ENCODE measurements at regions not wholly inside any gene's neighbourhood (a gene's known extent, or its start where the extent isn't known, plus 50 kb on each side); places are given as distances from the start of the nearest gene placed in this dataset.

DNA sequence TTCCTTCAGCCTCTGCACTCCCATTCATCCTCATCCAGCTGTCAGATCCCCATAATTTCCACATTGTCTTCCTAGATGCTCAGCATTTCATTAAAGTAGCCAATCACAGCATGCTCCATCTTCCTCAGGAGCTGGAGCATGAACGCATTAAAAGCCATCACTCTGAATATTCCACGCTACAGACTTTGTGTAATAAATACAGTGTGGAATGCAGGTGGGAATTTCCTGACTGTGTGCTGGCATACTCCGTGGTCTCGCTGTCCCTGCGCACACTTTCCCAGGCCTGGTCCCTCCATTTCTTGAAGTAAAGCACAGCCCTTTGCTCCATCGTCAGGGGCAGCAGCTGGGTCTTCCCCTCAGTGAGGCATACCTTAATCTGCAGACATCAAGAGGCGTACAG lies 123.7 kb upstream of the NCK2 start:
- no peak for DNase-seq (ENCODE audit: low read depth in 3 of 3)

DNA sequence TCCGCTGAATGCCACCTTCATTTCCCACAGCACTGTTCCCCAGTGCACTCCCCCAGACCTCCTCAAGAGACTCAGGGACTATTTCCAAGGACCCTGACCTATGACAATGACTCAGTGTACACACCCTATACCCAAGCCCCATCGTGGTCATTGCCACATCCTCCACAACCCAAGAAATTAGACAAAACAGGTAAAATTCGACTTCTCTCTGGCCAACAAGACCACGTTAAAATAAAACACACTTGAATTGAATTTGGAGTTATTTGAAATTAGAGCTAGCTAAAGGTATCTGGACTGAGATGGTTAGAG lies 126.4 kb upstream of the NCK2 start:
- DNase-seq (ENCODE audit: low read depth in 3 of 3): no peak

DNA sequence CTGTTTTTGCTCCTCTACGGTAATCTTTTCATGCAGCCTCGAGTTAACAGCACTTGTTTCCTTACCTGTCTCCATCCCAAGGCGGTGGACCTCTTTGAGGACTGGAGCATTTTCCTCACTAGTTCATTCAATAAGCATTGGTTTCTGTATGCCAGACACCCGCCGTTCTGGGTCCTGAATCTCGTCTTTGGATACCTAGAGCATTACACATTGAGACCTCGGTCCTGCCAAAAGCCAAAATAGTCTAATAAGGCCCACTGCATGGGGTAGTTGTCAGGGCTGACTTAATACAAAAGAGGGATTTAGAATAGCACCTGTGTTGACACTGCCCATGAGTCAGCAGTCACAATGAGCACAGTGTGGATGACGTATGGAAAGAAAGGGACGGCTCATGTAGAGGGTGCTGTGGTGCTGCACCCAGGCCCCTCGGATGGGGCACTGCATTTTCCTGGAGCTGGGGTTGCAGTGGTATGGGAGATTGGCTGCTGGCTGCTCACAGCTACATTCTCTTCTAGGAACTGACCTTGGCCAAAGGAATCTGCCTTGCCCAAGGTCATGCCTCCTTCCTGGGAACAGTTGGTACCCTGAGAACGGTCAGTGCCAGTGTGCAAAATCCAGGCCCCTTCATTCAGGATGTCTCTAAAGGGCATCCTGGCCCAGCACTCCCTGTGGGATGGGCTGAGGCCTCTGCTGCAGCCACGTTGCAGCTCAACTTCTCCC lies 126.9 kb upstream of the NCK2 start:
- DNase-seq (ENCODE audit: low read depth in 3 of 3): no peak

- no peak for DNase-seq (ENCODE audit: low read depth in 3 of 3)
Measured at GRCh38 chr2:105615305-105615704, 129.4 kb upstream of the NCK2 start.

- no peak for DNase-seq (ENCODE audit: low read depth in 3 of 3)
Measured at GRCh38 chr2:105611811-105612424, 132.8 kb upstream of the NCK2 start.

GRCh38 chr2:105611333-105611637 lies 133.4 kb upstream of the NCK2 start:
- no peak for DNase-seq (ENCODE audit: low read depth in 3 of 3)

DNA sequence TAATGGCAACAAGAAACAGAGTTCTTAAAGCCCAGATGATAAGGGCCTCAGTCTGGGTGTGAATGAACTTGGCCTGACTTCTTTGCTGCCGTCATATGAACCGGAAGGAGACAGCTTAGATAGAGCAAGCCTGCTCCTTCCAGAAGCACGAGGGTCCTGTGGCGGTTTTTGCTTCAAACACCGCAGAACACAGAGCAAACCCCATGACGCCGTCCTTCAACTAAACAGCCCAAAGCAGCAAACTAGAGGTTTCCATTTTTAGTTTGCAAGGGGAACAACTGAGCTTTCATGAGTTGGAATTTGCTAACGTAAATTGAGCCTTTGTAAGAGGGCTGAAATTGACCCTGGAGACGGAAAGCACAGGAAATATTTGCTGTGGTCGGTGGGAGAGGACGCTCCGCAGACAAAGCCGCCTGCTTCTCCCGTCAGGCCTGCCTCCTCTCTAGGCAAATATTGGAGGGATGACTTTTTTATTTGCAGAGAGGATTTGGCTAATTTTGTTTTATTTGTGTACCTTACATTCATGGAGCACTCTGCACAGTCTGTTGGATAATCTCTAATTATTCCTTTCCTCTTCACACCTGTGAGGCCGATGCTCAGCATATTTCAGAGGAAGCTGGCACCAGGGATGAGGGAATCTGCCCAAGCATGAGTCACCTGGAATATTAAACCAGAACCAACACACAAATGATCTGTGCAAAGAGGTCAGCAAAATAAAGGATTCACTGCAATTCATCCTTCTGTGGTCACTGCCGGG lies 134.0 kb upstream of the NCK2 start:
- no peak for DNase-seq (ENCODE audit: low read depth in 3 of 3)

GRCh38 chr2:105609746-105610402 lies 134.8 kb upstream of the NCK2 start:
- no peak for DNase-seq (ENCODE audit: low read depth in 3 of 3)

- no peak for DNase-seq (ENCODE audit: low read depth in 3 of 3)
Measured at GRCh38 chr2:105607920-105608504, 136.7 kb upstream of the NCK2 start.

GRCh38 chr2:105606081-105606480 lies 138.6 kb upstream of the NCK2 start:
- DNase-seq (ENCODE audit: low read depth in 3 of 3): no peak

DNA sequence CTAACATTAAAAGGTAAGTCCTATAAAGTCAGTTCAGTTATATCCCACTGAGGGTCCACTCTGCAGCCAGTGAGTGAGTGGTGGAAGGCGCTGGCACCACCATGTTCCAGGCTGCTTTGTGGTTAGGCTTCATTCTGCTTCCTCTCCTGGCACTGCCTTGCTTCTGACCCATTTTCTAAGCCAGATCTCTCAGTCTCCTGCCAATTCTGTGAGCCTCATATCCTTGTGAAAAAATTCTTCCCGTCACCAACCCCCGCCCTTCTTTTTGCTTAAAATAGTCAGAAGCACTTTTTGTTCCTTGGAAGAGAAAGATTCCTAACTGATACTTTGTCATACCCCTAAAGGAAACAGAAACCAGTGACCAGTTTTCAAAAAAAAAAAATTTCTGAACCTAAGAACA lies 139.8 kb upstream of the NCK2 start:
- no peak for DNase-seq (ENCODE audit: low read depth in 3 of 3)

DNA sequence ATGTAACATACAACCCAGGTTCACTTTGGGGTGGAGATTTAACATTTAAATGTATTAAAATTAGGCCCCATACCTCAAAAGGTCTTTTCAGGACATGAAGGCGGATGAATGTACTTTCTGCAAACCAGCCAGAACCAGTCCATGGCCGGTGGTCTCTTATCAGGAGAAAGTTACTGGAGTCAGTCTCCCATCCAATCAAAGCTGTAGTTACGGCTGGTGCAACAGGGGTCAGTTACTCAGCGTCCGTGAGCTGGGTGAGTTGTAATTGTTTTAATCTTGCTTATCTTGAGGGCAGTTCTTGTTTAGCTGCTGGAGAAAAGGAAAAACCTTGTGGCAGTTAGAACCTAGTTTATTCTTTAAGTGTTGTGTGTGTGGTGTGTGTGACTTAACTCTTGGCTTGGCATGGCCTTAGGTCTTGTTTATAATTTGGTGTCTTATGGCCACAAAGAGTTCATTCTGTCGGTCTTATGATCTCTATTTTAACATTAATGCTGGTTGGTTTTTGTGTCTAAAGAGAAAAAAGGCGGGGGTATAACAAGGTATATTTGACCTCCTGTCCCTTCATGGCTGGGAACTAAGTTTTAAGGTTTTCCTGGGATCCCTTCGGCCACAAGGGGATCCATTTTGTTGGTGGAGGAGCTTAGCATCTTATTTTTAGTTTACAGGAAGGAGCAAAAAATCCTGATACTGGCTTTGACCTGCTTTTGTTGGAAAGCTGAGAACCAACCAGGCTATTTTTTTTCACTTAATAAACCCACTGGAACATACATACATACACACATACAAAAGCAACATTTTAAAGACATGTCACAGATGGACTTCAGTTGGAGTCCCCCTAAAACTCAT lies 143.5 kb upstream of the NCK2 start:
- no peak for DNase-seq (ENCODE audit: low read depth in 3 of 3)

DNA sequence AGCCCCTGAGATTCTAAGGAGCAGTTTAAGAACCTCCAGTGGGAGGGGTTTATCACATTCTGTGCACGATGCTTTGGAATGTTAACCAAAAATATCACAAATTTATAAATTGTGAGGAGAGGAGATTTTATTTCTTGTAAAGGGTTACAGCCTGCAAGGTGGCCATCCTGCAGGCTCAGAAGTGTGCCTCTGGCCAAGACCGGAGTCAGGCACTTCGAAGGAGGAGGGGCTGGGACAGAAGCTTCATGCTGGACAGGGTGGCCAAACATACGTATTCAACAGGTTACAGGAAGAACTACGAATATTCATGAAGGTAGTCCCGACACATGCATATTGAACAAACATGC lies 144.1 kb upstream of the NCK2 start:
- no peak for DNase-seq (ENCODE audit: low read depth in 3 of 3)

GRCh38 chr2:105600037-105600442 lies 144.7 kb upstream of the NCK2 start:
- DNase-seq (ENCODE audit: low read depth in 3 of 3): no peak

- no peak for DNase-seq (ENCODE audit: low read depth in 3 of 3)
Measured at GRCh38 chr2:105598829-105599698, 145.6 kb upstream of the NCK2 start.

DNA sequence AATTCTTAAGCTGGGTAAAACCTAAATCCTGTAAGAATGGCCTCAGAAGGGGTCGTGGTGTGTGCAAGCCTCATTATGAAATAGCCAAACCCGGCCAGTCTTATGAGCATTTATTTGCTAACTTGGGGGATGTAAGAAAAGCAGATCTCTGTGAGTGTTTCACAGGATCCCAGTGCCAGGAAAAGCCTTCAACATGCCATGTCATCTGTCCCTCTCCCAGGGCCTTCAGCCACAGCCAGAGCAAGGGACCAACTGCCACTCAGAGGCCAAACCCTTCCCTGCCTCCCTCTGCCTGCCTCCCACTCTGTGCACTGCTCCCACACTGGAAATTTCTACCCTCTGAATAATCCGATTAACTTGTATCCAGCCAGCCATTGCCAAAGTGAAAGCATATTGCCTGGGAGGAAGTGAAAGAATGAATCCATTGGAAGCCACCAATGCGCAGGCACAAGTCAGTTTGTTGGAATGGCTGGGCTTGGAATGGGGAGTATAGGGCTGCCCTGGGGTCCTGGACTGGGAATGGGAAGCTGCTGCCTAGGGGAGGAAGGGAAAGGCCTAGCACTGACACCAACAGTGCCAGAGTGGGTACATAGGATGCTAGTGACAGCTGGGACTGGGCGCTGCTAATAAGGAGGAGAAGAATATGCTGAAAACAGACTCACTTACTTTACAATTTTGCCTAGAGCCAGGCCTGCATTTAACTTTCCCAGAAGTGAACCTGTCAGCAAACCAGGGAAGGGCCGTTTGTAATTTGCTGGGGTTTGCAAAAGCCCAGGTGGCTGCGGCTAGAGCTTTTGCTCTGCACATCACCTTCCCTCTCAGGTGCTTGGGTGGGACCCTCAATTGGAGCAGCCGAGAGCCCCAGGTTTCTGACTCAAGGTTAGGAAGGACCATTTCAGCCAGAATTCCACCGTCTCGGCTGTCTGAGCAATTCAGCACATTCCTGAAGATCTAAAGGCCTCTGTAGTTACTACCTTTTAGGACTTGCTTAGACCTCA lies 146.6 kb upstream of the NCK2 start:
- no peak for DNase-seq (ENCODE audit: low read depth in 3 of 3)

DNA sequence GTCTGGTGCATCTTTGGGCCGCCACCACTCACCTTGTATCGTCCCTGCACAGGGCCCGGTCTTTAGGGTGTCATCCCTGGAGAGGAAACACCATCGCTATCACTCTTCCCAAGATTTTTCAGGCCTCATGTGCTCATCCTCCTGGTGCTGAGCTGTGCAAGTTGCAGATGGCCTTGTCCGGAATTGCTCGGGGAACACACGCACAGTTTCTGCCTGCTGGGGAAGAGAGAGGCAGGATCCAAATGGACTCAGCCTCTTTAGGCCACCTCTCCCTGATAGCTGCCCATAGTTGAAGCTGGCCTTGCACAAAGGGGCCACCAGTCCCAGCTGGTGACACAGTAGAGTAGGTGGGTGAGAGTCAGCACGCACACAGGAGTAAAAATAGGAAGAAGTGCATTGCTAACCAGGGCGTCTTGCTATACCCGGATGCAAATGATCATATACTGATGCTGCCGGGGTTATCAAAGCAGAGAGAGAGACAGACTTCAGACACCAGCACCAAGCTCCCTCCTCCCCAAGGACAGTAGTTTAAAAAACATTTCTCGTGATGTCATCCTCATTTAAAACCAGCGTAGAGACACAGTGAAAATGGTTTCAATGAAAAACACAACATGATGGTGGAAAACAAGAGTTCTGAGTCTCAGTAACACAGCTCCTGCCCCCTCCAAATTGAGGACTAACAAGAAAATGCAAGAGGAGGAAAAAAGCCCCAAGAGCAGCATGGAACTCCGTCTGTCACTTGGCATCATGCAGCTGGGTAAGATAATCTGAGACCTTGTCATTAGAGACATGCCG lies 147.5 kb upstream of the NCK2 start:
- no peak for DNase-seq (ENCODE audit: low read depth in 3 of 3)

GRCh38 chr2:105596411-105596921 lies 148.2 kb upstream of the NCK2 start:
- no peak for DNase-seq (ENCODE audit: low read depth in 3 of 3)
